GM10248 (cell line): ENCODE measurements at regions not wholly inside any gene's neighbourhood (a gene's known extent, or its start where the extent isn't known, plus 50 kb on each side); places are given as distances from the start of the nearest gene placed in this dataset.
A peak's percentile ranks its signal among the peaks of the same experiment; 100 is the strongest.

ENCODE experiments used
- CTCF ChIA-PET: fragments of 300-600 bp; sonication (Branson Sonifier 250); formaldehyde crosslinking; extraction: SDS; loops from one replicate; lab custom pipeline; 2021; ENCODE audit warnings: antibody characterized with exemption; lab: Yijun Ruan, JAX
- POLR2A ChIA-PET: fragments of 350-650 bp; sonication (Branson Sonifier 250); formaldehyde crosslinking; extraction: SDS; loops from one replicate; lab custom pipeline; 2020; ENCODE audit warnings: antibody characterized with exemption; lab: Yijun Ruan, JAX
- DNase-seq: peaks from one replicate; pipeline ENCODE4 v3.0.0; 2012; ENCODE audit errors: extremely low spot score
- TF ChIP-seq, protein P1 (sequence below): IDR thresholded peaks from 2 replicates; pipeline ENCODE4 v1.5.1; 2012; ENCODE audit warnings: mild to moderate bottlenecking, low read depth; ENCODE audit errors: extremely low read depth, missing control alignments, control extremely low read depth

DNA sequence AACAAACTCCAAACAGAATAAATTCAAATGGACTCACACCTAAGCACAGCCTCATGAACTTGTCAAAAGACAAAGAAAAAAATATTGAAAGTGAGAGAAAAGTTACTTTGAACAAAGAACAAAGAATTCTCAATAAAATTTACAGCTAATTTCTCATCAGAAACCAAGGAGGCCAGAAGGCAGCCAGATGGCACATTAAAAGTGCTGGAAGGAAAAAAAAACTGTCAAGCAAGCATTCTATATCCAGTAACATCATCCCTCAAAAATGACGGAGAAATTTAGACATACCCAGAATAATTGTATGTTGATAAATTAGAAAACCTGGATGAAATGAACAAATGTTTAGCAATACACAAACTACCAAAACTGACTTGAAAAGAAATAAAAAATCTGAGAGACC, 129.8 kb upstream of the UQCRFS1 start:
- DNase-seq, result no peak
- TF ChIP-seq, protein P1, sequence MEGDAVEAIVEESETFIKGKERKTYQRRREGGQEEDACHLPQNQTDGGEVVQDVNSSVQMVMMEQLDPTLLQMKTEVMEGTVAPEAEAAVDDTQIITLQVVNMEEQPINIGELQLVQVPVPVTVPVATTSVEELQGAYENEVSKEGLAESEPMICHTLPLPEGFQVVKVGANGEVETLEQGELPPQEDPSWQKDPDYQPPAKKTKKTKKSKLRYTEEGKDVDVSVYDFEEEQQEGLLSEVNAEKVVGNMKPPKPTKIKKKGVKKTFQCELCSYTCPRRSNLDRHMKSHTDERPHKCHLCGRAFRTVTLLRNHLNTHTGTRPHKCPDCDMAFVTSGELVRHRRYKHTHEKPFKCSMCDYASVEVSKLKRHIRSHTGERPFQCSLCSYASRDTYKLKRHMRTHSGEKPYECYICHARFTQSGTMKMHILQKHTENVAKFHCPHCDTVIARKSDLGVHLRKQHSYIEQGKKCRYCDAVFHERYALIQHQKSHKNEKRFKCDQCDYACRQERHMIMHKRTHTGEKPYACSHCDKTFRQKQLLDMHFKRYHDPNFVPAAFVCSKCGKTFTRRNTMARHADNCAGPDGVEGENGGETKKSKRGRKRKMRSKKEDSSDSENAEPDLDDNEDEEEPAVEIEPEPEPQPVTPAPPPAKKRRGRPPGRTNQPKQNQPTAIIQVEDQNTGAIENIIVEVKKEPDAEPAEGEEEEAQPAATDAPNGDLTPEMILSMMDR, result no peak
- ChIA-PET CTCF (no interaction called here), POLR2A (no interaction called here)

DNA sequence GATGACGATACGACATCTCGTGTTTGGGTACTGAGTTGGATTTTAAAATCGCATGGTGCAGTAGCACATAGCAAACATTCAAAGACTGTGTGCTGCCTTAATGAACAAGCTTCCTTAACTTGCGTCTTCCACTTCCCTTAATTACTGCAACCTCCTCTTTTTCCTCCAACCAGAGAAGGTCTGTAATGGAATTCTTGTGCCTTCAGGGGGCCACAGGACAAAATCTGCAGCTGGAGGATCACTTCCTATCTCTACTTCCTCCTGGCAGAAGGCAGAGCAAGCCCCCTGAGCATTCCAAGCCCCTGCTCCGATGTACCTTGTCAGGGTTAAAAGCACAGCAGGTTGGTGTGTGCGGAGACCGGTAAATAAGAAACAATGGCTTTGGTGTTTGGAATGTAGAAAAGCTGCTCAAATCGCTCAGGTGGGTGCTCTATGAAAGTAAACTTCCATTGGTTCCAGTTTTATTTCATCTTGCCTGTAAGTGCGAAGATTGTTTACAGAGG, 151.3 kb upstream of the UQCRFS1 start:
- DNase-seq, result no peak
- ChIA-PET POLR2A (no interaction called here), CTCF (no interaction called here)
- TF ChIP-seq, protein P1, result no peak

DNA sequence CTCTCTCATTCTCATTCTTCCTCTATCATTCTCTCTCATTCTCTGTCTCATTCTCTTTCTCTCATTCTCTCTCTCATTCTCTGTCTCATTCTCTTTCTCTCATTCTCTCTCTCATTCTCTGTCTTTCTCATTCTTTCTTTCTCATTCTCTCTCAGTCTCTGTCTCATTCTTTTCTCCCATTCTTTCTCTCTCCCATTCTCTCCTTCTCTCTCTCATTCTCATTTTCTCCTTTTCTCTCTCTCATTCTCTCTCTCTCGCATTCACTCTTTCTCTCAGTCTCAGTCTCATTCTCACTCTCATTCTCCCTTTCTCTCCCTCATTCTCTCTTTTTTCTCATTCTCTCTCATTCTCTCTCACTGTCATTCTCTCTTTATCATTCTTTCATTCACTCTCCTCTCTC, 152.0 kb upstream of the UQCRFS1 start:
- ChIA-PET CTCF (no interaction called here), POLR2A (no interaction called here)
- TF ChIP-seq, protein P1, result no peak
- no peak for DNase-seq

DNA sequence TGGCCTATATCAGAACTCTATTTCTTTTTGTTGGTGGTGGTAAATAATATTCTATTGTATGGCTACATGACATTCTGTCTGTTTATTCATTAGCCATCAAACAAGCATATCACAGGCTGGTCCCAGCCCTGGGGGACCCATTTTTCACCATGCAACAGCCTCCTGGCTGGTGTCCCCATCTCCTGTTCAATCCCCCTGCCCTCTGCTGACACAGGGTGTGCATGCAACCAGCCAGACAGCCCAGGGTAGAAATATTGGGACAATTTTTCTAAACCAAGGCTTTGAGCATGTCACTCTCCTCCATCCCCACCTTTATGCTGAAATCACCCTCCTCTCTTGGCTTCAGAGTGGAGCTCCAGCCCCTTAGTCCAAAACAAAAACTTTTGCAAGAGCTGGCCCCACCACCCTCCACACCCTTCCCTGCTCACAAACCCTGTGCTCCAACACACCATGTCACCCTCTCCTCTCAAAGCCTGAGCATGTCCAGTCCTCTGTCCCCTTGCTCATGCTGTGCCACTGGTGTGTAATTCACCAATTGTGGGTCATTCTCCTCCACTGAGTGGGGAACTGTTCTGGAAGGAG, 153.0 kb upstream of the UQCRFS1 start:
- peak; percentile 4 for DNase-seq
- CTCF ChIA-PET, result no interaction called here
- POLR2A ChIA-PET, result no interaction called here
- TF ChIP-seq, protein P1, result no peak

DNA sequence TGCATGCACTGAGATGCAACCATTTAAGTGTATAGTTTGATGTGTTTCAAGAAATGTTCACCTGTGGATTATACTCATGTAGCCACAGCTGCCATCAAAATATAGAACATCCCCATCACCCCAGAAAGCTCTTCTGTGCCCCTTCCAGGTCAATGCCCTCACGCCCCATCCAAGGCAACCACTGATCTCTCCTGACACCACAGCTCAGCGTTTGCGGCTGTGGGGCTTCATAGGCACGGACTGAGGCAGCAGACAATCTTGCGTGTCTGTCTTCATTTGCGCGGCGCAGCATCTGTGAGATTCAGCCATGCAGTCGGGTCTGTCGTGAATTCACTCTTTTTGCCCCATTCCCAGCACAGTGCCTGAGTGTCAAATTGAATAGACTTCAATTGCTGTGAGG, 153.8 kb upstream of the UQCRFS1 start:
- peak; percentile 0 for DNase-seq
- ChIA-PET CTCF (no interaction called here), POLR2A (no interaction called here)
- TF ChIP-seq, protein P1, result no peak

DNA sequence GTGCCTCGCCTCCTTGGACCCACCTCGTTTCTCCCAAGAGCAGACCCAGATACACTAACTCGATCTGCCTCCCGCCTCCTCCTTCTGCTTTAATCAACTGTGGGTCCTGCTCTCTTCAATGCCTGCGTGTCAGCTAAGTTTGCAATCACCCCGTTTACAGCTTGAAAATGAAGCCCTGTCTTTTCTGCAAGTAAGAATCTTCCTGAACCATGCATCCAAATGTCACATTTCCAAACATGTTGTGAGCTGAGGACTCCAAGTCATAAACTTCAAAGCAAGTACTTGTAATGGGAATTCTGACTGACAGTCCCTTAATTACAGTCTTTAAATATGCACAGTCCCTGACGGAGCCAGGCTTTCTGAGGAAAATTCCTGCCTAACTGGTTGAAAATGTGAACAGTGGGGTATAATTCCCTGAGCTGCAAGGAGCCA, 154.9 kb upstream of the UQCRFS1 start:
- CTCF ChIA-PET, result no interaction called here
- TF ChIP-seq, protein P1, result no peak
- POLR2A ChIA-PET, result no interaction called here
- peak; percentile 2 for DNase-seq

DNA sequence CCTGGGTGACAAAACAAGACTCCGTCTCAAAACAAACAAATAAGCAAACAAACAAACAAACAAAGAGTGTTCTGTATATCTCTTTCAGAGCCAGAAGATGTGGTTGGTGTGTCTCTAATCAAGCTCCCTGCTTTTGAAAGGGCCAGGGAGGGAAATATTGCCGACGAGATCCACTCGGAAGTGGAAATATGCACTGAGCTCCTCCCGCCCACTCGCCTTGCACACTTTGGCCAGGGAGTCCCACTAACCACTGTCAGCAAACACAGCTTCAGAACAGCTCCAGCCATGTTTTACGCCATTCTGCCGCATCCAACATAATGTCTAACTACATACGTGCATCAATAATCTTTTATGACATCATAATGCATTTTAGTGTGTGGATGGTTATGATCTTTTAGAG, 155.5 kb upstream of the VSTM2B start:
- DNase-seq, result peak; percentile 0

More for the DNA sequence above, 155.5 kb upstream of the VSTM2B start:
- TF ChIP-seq, protein P1, result no peak
- POLR2A ChIA-PET, result no interaction called here
- CTCF ChIA-PET, result no interaction called here
